Calu3 (cell line): ENCODE measurements at regions not wholly inside any gene's neighbourhood (a gene's known extent, or its start where the extent isn't known, plus 50 kb on each side); places are given as distances from the start of the nearest gene placed in this dataset.

ENCODE experiments used
- BruUV-seq: library from RNA; stranded (reverse); fragments of 400-500 nt; replicated peaks from 2 replicates; lab custom pipeline; 2021; lab: Mats Ljungman, UMichigan
- CTCF ChIA-PET: fragments of 300-600 bp; sonication (Branson Sonifier 250); formaldehyde crosslinking; loops from one replicate; lab custom pipeline; 2022; ENCODE audit warnings: antibody characterized with exemption; lab: Charles Lee
- DNase-seq: peaks from one replicate; pipeline ENCODE4 v3.0.0; 2022
- H3K27ac Mint-ChIP-seq: one replicate; pipeline ENCODE4 v1.8.0; 2022; ENCODE audit warnings: mixed read lengths; ENCODE audit not compliant: unreplicated experiment
- H3K27me3 Mint-ChIP-seq: one replicate; pipeline ENCODE4 v1.8.0; 2022; ENCODE audit warnings: mixed read lengths; ENCODE audit not compliant: unreplicated experiment
- H3K36me3 Mint-ChIP-seq: one replicate; pipeline ENCODE4 v1.8.0; 2022; ENCODE audit warnings: mild to moderate bottlenecking, moderate library complexity, mixed read lengths; ENCODE audit not compliant: insufficient read depth, unreplicated experiment
- H3K4me1 Mint-ChIP-seq: one replicate; pipeline ENCODE4 v1.8.0; 2022; ENCODE audit warnings: mild to moderate bottlenecking, low read depth, mixed read lengths; ENCODE audit not compliant: unreplicated experiment
- H3K4me3 Mint-ChIP-seq: one replicate; pipeline ENCODE4 v1.8.0; 2022; ENCODE audit warnings: mild to moderate bottlenecking, low read depth, moderate library complexity, mixed read lengths; ENCODE audit not compliant: unreplicated experiment
- H3K9me3 Mint-ChIP-seq: one replicate; pipeline ENCODE4 v1.8.0; 2022; ENCODE audit warnings: low read depth, mixed read lengths; ENCODE audit not compliant: unreplicated experiment
- CTCF ChIP-seq: fragments of 200-600 bp; IDR thresholded peaks from one replicate; pipeline ENCODE4 v1.8.0; 2022; ENCODE audit warnings: antibody characterized with exemption; ENCODE audit not compliant: unreplicated experiment
- intact Hi-C: fragments of 100-400 bp; cut with micrococcal nuclease; formaldehyde crosslinking; loops from one replicate; pipeline ENCODE4 v1.10.0; 2022; ENCODE audit not compliant: unreplicated experiment

DNA sequence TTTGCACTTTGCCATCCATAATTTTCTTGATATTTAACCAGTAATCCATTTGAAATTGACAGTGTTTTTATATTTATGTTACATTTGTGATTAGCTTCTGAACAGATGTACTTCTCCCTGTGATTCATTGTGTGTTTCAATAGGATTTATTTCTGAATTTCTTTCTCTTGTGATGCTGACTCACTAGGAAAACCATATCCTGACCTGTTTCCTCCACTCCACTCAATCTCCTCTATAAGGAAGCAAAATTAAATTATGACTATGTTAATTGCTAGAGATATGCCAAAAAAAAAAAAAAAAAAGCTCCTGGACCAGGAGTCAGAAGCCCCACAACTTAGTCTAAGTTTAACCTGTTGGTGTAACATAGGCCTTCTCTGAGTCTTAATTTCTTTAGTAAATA is 614.6 kb upstream of the SPRY2 start:
- Mint-ChIP-seq H3K4me3 (no peak overlapping the region), H3K36me3 (no peaks in the 10 kb centered on the region), H3K4me1 (no peaks in the 10 kb centered on the region), H3K9me3 (no peaks in the 10 kb centered on the region), H3K27me3 (no peaks in the 10 kb centered on the region), H3K27ac (no peak overlapping the region)
- no peak for TF ChIP-seq CTCF
- CTCF ChIA-PET = interaction anchor here (0.6 kb wide), 3 partner anchors 9 to 217 kb away, joined by 3 read pairs; no protein-coding TSS in a partner anchor
- no TSS peak for BruUV-seq
- DNase-seq = no peak
- intact Hi-C loops = no loop called here

GRCh38 chr13:80952158-80952557 is 611.2 kb upstream of the SPRY2 start:
- TF ChIP-seq CTCF = no peak
- intact Hi-C loops = no loop called here
- no peak for DNase-seq
- CTCF ChIA-PET = no interaction called here
- Mint-ChIP-seq H3K27ac (no peak overlapping the region), H3K36me3 (no peaks in the 10 kb centered on the region), H3K4me3 (no peak overlapping the region), H3K27me3 (no peaks in the 10 kb centered on the region), H3K9me3 (no peaks in the 10 kb centered on the region), H3K4me1 (no peaks in the 10 kb centered on the region)
- BruUV-seq = no TSS peak

- H3K36me3 Mint-ChIP-seq = no peaks in the 10 kb centered on the region
- no peaks in the 10 kb centered on the region for H3K9me3 Mint-ChIP-seq
- no peaks in the 10 kb centered on the region for H3K27me3 Mint-ChIP-seq
- CTCF ChIA-PET = no interaction called here
- H3K4me3 Mint-ChIP-seq = no peak overlapping the region
- no TSS peak for BruUV-seq
- H3K4me1 Mint-ChIP-seq = no peaks in the 10 kb centered on the region
- TF ChIP-seq CTCF = no peak
- intact Hi-C loops = no loop called here
- DNase-seq = no peak
- no peak overlapping the region for H3K27ac Mint-ChIP-seq
These were observed 605.3 kb upstream of the SPRY2 start for GRCh38 chr13:80946008-80946802.

GRCh38 chr13:80945328-80945727 is 604.4 kb upstream of the SPRY2 start:
- no peak overlapping the region for H3K27ac Mint-ChIP-seq
- TF ChIP-seq CTCF = no peak
- CTCF ChIA-PET = no interaction called here
- H3K4me1 Mint-ChIP-seq = no peaks in the 10 kb centered on the region
- no peaks in the 10 kb centered on the region for H3K36me3 Mint-ChIP-seq
- intact Hi-C loops = no loop called here
- peak; percentile 9 for DNase-seq
- no peaks in the 10 kb centered on the region for H3K27me3 Mint-ChIP-seq
- no peak overlapping the region for H3K4me3 Mint-ChIP-seq
- no peaks in the 10 kb centered on the region for H3K9me3 Mint-ChIP-seq
- BruUV-seq = no TSS peak
